ENCODE measurements at regions not wholly inside any gene's neighbourhood (a gene's known extent, or its start where the extent isn't known, plus 50 kb on each side); places are given as distances from the start of the nearest gene placed in this dataset.

DNA sequence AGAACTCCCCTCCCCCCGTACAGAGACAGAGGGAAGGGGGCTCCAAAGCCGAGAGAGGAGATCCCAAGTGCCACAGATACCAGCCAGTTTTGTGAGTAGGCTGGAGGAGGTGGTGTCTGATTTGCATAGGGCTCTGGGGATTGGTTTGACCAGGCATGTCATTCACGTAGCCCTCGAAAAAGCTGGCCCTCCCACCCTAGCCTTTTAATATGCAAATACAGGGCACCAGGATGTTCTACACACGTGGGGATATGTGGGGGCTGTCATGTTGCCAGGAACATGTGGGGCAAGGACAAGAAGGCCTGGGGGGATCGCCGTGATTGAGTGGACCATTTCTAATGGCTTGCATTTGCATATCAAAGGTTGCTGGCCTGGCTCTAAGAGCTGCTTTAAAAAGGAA is 272.9 kb downstream of the PPP1R2C start:
- DNase-seq = no peak

DNA sequence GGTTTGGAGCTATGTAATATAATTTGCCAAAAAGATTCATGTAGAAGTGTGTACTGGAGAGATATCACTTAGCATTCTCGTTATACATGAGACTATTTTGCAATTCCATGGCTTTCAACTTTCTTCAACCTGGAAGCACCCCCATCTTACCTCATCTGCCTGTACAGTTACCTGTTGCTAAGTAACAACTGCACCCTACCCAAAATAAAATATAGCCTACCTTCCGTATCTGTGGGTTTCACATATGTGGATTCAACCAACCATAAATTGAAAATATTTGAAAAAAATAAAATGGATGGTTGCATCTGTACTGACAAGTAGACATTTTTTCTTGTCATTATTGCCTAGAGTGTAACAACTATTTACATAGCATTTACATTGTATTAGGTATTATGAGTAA is 278.3 kb downstream of the PPP1R2C start:
- DNase-seq = no peak

DNA sequence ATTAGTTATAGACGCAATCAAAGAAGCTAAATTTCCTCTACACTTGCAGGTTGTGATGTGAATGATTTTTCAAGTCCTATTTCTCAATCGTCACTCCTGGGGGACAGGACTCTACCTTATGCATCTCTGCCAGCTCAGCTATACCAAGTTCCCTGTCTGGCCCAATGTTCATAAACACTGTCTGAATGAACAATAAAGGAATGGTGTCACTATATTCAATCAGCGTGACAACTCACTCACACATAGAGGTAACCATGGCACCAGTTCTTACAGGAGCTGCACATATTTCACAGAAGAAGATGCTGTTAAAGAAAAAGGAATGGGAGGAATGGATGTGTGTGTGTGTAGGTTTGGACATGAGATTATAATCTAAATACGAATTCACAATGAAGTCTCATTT is 280.6 kb downstream of the PPP1R2C start:
- no peak for DNase-seq

DNA sequence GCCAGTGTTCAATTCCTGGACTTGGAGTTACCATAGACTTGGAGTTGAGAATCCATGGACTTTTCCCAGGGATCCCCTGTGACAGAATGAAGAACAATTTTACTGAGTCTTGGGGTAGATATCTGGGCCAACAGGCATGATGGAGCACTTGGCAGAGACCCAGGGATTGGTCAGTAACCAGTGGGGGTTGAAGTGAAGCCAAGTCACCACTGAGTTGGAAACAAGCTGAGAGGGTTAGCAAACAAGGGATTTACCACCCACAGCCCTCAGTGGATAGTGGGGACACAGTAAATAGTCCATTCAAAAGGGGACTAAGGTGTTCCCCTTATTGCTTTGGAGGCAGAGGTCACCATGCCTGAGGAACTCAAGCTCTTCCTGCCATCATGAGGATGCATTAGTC is 281.7 kb downstream of the PPP1R2C start:
- no peak for DNase-seq

DNA sequence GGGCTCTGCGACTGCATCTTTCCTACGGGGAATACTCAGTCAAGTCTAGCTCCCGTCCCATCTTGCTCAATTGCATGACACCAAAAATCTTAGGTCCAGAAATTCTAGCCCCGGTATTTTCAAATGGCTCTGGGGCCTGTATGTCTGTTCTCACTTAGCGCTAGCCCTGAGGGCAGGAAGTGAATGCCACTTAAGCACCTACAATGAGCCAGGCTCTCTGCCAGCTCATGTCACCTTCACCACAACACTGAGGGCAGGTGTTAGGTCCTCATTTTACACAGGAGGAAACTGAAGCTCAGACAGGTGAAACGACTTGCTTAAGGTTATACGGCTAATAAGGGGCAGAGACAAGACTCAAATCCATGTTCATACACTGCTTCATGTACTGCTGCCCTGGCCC is 282.8 kb downstream of the PPP1R2C start:
- peak; percentile 1 for DNase-seq

DNA sequence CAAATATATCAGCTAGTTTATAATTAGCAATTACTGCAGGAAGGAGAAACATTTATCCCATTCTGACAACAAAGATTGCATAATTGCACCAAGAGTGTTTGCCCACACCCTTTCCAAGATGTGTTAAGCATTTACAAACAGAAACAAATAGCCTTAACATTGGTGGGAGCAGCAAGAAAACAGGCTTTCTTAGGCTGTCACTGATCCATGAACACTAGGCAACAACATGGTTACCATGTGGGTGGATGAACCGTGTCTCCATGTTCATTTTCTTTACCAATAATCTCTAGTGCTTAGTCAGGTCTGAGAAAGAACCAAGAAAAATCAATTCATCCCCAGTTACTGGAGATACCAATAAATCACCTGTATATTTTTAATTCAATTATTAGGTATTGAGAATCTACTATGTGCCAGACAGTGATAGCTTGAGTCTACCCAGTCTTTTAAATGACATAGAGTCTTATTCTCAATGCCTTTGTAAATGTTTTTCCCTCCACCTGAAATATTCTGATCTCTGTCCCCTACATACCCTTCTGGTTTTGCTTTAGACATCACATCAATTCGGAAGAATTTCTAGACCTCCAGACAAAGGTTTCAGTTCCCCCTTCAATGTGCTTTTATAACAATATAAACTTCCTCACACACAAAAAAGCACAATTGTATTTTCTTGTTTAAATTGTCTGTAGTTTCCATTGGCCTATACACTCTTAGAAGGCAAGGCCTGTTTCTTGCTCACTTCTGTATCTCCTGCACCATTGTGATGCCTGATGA is 286.6 kb downstream of the PPP1R2C start:
- DNase-seq = no peak

DNA sequence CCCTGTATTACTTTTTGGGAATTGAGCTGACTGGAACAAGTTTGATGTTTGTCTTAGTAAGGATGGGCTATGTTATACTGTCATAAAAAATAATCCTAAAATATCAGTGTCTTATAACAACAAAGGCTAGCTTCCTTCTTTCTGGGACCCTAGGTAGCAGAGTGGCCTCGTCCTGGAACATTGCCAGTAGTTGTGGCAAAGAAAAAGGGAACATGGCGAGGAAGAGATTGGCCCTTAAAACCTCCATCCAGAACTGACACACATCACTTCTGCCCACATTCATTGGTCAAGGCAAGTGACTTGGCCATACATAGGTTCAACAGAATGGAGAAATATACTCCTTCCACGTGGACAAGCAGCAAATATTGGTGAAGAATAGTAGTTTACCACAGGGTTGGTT is 287.9 kb downstream of the PPP1R2C start:
- no peak for DNase-seq

DNA sequence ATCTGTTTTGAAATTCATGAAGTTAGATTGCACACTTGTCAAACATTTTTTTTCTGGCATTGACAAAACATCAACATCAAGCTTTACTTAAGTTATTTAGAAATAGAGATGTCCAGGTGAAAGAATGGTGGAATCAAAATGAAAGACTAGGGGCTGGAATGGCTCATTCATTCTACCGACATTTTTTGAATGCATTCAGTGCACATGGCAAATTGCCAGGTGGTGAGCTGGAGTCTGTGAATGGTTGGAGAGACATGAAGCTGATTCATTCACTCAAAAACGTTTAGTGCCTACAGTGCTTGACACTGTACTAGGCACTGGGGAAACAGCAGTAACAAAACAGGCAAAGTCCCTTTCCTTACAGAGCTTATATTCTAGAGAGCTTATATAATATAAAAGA is 292.4 kb downstream of the PPP1R2C start:
- DNase-seq = no peak

DNA sequence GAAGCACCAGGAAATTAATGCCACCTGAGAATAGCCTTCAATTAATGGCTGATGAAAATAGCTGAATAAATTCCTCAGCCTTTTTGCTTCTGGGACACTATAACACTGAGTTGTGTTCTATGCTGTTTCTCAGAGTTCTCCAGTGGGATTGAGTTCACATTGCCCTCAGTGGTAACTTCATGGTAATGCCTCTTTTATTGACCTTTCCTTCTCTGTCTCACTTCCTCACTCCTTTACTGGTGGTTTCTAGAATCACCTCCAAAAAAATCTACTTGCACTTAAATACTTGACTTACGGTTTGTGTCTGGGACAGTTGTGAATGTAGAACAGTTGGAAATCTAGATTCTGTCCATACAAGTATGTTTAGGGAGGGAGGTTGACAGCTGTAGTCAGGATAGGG is 293.7 kb downstream of the PPP1R2C start:
- no peak for DNase-seq

DNA sequence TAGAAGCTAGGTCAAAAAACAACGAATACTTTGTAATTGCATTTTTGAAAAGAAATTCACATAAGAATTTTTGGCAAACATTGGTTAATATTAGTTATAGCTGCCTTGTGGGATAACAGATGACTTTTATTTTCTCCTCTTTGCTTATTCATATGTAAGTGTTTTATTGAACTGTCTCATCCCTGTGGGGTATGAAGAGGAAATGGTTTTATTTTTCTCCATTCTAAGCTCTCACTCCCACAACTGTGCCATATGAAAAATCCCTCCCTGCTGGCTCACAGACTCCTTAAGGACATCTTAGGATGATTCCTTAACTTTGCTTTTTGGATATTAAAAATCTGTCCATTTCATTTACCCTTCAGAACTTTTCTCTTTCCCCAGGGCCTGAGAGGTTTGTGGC is 300.6 kb downstream of the PPP1R2C start:
- no peak for DNase-seq

DNA sequence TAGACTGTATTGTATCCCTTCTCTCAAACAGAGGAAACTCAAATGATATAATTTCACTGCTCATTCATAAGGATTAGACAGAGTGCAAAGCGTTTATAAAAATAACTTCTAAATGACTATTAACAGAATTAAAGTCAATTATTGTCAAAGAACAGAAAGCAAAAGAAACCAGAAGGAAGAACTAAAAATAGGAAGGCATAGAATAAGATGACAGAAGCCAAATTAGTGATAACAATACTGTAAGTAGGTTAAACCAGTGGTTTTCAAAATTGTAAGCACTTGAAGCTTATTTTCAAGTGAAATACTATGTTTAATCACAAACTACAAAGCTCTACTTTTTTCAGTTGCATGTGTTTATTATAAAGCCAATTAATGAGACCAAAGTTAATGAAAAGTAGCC is 305.2 kb downstream of the PPP1R2C start:
- no peak for DNase-seq

DNA sequence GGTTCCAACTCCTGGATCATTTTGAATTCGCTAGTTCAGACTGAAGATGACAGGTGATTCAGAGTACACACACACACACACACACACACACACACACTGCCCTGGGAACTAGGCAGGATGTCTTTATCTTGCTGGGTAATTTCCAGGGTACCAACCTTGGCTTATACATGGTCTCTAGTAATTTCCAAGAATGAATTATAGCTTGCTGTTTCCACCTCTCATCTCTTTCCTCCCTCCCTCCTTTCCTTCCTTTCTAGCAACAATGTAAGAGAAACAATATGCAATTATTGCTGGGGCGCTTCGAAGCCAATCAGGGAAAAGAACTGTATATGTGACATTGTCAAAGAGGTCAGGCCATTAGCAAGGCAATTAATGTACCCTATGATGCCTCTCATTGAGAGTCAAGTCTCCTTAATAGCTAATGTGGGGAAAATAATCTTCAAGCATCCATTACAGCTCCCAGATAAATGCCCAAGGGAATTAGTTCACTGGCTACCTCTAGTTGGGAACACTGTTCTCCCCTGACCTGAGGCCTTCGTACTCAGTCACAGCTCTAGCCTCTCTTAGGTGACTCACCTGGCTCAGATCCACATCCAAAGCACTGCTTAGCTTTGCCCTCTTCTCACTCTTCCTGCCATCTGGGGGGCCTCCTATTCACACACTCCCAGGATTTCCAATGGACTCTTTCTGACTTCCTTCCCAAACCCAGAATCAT is 311.5 kb downstream of the PPP1R2C start:
- DNase-seq = no peak

DNA sequence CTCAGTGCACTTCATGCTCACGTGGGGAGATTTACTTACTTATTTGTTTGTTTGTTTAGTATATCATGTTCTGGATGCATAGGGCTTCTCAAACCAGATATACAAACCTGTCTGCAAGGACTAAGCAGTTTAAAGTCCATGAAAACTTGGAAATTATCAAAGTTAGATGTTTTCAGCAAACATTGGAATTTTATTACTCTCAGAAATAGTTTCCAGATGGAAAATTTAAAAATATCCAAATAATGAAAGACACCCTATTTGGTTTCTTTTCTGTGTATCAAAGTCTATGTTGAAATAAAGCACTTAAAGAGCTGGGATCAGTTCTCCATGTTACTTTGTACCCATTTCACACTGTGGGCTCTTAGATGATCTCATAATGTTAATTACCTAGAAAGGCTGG is 312.1 kb downstream of the PPP1R2C start:
- no peak for DNase-seq

DNA sequence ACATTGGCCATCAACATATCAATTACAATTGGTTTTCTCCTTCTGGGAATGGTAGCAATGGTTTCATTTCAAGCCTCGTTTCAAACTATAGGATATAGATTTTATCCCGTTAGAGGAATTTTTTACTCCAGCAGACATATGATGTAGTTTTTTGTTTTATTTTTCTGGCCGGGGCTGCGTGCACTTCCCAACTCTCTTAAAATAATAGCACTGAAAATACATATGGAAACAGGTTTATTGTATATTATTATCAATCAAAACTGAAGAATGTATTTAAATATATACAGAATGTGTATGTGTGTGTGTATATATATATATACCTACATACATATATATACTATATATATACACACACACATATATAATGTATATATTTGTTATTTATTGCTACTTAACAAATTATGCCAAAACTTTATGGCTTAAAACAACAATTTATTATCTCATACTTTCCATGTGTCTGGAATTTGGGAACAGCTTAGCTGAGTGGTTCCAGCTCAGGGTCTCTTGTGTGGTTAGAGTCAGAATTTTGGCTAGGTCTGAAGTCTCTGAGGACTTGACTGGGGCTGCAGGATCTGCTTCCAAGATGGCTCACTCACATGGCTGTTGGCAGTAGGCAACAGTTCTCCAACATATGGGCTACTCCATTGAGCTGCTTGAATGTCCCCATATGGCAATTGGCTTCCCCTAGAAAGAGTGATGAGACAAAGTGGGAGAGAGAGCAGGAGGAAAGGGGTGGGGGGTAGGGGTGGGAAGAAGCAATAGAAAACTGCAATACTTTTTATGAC is 314.1 kb downstream of the PPP1R2C start:
- no peak for DNase-seq

DNA sequence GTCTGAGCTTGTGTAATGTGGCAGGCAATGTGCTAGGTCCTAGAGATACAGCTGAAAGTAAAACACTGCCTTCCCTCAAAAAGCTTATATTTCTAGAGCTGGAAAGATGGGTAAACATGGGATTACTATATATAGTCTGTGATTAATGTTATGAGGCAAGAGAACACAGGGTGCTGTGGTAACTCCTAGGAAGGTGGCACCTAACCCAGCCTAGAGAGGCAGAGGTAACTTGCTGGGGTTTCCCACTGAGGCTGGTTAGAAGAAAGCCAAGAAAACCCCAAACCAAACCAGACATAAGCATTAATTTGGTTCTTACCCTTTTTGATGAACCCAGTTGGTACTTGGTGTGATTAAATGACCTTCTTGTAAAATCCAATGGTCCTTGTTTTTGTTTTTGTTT is 315.0 kb downstream of the PPP1R2C start:
- no peak for DNase-seq

DNA sequence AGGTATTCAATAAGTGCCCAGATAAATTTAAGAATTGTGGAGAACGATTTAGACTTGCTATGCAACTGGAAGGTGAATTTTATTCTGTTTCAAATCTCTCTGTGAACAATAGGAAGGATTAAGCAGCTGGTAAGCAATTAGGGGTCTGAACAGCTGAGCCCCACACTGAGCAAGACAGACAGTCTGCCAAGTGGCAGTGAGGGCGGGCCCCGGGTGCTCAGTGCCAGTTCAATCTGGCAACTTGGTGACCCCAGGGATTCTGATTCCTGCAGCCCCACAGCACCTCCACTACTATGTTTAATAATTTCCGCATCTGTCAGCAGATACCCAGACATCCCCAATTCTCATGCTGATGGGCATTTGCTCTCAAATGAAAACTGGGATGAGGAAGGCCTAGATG is 317.3 kb downstream of the PPP1R2C start:
- no peak for DNase-seq

DNA sequence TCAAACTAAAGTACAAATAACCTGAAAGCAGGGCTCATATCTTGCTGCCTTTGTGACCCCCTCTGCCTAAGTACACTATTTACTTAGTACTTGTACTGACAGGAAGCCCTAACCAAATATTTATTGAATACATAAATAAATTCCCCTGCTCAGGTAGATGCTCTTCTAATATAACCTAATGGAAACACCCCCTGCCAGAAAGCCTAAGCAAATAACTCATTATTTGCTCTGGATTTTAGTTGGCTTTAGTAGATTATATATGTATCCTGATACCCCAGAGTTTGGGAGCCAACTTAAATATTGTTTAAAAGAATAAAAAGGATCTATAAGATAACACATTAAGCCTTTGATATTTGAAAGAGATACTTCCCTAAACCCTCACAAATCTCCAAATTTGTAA is 318.2 kb downstream of the PPP1R2C start:
- DNase-seq = no peak

DNA sequence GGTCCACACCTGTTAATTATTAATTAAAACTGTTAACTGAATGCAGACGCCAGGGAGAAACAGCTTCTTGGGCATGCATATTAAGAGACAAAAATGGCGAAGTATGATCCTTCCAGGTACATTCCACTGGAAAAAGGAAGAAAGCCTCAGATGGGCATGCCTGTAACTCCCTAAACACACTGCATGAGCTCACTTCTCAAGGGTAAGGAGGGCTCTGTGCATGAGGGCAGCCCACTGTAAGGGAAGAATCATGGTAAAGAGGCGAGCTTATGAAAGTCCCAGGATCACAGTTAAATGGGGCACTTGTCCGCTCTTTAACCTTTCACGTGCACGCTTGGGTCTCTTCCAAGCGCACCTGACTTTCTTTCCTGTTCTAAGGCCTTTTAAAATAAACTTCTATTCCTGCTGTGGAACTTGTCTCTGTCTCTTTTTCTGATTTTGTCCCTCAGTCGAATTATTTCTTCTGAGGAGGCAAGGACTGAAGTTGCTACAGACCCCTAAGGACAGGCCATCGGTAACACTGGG is 321.7 kb downstream of the PPP1R2C start:
- no peak for DNase-seq

DNA sequence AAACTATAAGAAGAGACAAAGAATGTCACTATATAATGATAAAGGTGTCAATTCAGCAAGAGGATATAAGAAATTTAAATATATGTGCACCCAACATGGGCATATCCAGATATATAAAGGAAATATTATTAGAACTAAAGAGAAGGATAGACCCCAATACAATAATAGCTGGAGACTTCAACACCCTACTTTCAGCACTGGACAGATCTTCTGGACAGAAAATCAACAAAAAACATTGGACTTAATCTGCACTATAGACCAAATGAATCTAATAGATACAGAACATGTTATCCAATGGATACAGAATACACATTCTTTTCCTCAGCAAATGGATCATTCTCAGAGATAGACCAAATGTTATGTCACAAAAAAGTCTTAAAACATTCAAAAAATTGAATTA is 327.7 kb downstream of the PPP1R2C start:
- DNase-seq = no peak

DNA sequence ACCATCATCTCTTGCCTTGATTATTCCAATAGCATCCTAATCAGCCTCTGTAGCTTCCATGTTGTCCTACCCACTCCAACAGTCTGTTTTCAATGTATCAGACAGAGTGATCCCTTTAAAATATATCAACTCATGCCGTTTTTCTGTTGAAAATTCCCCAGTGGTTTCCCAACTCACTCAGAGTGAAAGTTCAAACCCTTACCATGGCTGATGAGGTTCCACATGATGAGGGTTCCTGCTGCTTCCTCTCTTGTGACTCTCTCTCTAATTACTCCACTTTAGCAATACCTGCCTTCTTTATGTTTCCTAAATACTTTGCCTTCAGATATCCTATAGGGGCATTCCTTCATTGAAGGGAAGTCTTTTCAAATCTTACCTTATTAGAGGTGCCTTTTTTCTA is 334.7 kb downstream of the PPP1R2C start:
- no peak for DNase-seq

DNA sequence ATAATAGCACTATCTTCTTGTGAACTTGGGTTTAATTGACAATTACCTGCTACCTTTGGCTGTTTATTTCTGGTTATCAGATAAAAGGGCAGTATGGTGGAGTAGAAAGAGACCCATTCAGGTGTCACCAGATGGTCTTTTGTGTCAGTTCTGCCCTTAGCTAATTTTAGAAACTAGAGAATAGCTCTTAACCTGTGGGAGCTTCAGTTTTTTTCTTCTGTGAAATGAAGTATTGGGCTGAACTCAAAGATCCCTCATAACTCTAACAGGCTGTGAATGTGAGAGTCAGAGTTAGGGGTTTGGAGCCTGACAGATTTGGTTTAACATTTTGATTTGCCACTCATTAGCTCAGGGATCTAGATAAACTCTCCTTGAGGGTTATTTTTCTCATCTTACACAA is 335.2 kb downstream of the PPP1R2C start:
- DNase-seq = no peak

DNA sequence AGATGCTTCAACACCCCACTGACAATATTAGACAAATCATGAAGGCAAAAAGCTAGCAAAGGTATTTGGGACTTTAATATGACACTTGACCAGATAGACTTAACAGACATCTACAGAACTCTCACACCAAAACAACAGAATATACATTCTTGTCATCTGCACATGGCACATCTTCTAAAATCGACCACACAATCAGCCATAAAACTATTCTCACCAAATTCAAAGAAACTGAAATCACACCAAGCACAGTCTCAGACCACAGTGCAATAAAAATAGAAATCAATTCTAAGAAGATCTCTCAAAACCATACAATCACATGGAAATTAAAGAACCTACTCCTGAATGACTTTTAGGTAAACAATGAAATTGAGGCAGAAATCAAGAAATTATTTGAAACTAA is 340.8 kb downstream of the PPP1R2C start:
- no peak for DNase-seq

DNA sequence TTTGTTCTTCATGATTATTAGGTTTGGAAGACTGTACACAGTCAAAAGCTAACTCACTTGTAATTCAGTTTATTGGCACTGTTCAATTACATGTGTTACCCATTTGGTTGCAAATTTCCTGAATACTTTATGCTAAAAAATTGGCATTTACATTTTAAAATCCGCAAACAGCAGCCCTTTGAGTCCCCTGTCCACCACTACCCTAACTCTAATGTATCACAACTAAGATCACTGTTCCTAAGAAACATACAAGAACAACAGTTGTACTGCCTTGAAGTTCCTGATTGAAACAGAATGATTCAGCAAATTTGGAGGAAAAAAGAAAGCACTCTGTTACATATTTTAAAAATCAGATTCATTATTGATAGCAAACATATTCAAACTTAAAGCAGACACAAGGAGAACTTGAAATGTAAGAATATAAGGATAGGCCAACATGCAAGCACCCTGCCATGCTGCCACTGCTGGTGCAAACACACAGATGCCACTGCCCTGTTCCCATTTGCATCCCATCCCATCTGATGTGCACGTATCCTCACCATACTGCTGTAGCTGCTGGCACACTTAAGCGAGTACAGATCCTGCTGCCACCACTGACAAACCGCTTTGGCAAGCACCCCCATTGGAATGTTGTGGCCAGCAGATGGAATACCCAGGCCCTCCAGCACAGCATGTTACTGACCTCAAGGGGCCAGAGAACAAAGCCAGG is 343.4 kb downstream of the PPP1R2C start:
- no peak for DNase-seq

Data from NCI-H1436 treated with DMSO at 0.1 percent for 48 hours (cell line).